ENCODE measurements at regions not wholly inside any gene's neighbourhood (a gene's known extent, or its start where the extent isn't known, plus 50 kb on each side); places are given as distances from the start of the nearest gene placed in this dataset.

DNA sequence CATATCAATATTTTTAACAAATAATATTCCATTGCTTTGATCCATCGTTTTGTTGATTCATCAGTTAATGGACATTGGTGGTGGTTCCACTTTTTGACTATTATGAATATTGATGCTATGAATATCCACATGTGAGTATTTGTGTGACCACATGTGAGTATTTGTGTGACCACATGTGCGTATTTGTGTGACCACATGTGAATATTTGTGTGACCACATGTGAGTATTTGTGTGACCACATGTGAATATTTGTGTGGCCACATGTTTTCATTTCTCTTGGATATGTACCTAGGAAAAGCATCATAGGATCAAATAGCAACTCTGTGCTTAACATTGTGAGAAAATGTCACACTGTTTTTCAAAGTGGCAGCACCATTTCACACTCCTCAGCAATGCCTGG is 433.6 kb upstream of the FRG1 start:
- CTCF ChIA-PET, result no interaction called here
- peaks cover 16% of the 10 kb centered on the region for H3K9me3 Mint-ChIP-seq (ENCODE audit: low read depth, unreplicated experiment)

DNA sequence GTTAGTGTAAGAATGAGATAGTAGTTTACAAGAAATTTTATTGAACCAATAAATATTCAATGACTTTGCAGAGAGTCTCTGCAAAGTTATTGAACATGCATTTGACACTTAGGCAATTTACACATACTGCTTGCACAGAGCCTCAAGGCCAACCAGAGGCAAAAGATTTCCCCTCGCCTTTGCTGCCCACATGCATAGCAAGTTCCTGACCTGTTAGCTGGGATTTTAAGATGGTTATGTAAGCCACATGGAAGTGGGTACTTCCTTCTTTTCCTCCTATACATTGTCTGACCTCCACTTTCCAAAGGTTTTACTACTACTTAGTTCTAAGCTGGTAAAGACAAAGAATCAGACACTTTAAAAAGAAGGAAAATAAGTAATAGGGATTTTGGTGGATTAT is 430.1 kb upstream of the FRG1 start:
- no TSS peak for BruUV-seq (replicated peaks)
- CTCF ChIA-PET, result no interaction called here
- TF ChIP-seq, protein P1, sequence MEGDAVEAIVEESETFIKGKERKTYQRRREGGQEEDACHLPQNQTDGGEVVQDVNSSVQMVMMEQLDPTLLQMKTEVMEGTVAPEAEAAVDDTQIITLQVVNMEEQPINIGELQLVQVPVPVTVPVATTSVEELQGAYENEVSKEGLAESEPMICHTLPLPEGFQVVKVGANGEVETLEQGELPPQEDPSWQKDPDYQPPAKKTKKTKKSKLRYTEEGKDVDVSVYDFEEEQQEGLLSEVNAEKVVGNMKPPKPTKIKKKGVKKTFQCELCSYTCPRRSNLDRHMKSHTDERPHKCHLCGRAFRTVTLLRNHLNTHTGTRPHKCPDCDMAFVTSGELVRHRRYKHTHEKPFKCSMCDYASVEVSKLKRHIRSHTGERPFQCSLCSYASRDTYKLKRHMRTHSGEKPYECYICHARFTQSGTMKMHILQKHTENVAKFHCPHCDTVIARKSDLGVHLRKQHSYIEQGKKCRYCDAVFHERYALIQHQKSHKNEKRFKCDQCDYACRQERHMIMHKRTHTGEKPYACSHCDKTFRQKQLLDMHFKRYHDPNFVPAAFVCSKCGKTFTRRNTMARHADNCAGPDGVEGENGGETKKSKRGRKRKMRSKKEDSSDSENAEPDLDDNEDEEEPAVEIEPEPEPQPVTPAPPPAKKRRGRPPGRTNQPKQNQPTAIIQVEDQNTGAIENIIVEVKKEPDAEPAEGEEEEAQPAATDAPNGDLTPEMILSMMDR (IDR thresholded peaks at IDR 0.05; ENCODE audit: unreplicated experiment), result no peak

More for the DNA sequence above, 433.6 kb upstream of the FRG1 start:
- no TSS peak for BruUV-seq (replicated peaks)
- intact Hi-C loops (cut with micrococcal nuclease; ENCODE audit: unreplicated experiment), result no loop called here
- no peak for DNase-seq
- no peaks in the 10 kb centered on the region for H3K36me3 Mint-ChIP-seq (ENCODE audit: insufficient read depth, unreplicated experiment)
- no peak overlapping the region for H3K27ac Mint-ChIP-seq (ENCODE audit: unreplicated experiment)
- H3K4me1 Mint-ChIP-seq (ENCODE audit: low read depth, unreplicated experiment), result no peaks in the 10 kb centered on the region
- no peaks in the 10 kb centered on the region for H3K27me3 Mint-ChIP-seq (ENCODE audit: unreplicated experiment)
- TF ChIP-seq, protein P1 (IDR thresholded peaks at IDR 0.05; ENCODE audit: unreplicated experiment), result no peak
- no peak overlapping the region for H3K4me3 Mint-ChIP-seq (ENCODE audit: low read depth, unreplicated experiment)

DNA sequence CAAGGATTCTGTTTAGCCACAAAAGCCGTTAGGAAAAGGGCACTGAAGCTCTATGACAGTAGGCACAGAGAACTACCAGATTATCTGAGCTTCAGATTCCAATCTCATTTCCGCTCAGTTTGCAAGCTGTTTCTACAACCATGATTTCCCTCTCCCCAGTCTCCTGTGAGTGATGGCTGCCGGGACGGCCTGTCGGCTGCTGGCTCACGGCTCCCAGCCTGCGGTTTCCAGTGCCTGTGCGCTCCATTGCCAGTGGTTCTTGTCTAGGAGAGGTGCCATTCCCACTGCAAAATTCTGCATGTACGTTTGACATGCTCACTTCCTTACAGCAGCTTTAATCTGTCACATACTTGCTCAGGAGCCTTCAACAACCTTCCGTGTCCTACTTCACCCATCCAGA is 429.1 kb upstream of the FRG1 start:
- CTCF ChIA-PET, result no interaction called here
- no TSS peak for BruUV-seq (replicated peaks)
- no peaks in the 10 kb centered on the region for H3K27me3 Mint-ChIP-seq (ENCODE audit: unreplicated experiment)
- H3K27ac Mint-ChIP-seq (ENCODE audit: unreplicated experiment), result no peak overlapping the region
- no peaks in the 10 kb centered on the region for H3K36me3 Mint-ChIP-seq (ENCODE audit: insufficient read depth, unreplicated experiment)
- TF ChIP-seq, protein P1 (IDR thresholded peaks at IDR 0.05; ENCODE audit: unreplicated experiment), result no peak
- intact Hi-C loops (cut with micrococcal nuclease; ENCODE audit: unreplicated experiment), result no loop called here
- H3K9me3 Mint-ChIP-seq (ENCODE audit: low read depth, unreplicated experiment), result peaks cover 12% of the 10 kb centered on the region
- DNase-seq, result no peak
- H3K4me1 Mint-ChIP-seq (ENCODE audit: low read depth, unreplicated experiment), result no peaks in the 10 kb centered on the region
- no peak overlapping the region for H3K4me3 Mint-ChIP-seq (ENCODE audit: low read depth, unreplicated experiment)

More for the DNA sequence above, 430.1 kb upstream of the FRG1 start:
- Mint-ChIP-seq H3K4me1 (ENCODE audit: low read depth, unreplicated experiment) (no peaks in the 10 kb centered on the region), H3K36me3 (ENCODE audit: insufficient read depth, unreplicated experiment) (no peaks in the 10 kb centered on the region), H3K4me3 (ENCODE audit: low read depth, unreplicated experiment) (no peak overlapping the region), H3K9me3 (ENCODE audit: low read depth, unreplicated experiment) (peaks cover 14% of the 10 kb centered on the region), H3K27ac (ENCODE audit: unreplicated experiment) (no peak overlapping the region), H3K27me3 (ENCODE audit: unreplicated experiment) (no peaks in the 10 kb centered on the region)
- no peak for DNase-seq
- intact Hi-C loops (cut with micrococcal nuclease; ENCODE audit: unreplicated experiment), result no loop called here

DNA sequence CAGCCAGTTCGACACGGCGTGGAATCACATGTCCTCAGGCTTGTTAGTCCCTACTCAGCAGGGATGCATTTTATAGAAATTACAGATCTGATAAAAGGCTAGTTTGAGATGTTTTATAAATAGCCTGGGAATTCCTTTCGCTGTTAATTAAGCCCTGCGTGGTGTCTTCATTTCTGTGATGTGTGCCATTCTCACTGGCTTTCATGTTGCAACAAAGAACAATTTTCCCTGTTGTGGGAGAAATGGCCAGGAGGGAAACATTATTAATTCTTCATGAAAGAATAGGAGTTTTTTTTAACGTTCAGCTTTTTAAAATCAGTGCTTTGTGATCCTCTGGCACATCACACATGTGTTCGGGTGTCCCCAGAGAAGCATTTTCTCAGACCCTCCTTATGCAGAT is 427.3 kb upstream of the FRG1 start:
- no peaks in the 10 kb centered on the region for H3K27me3 Mint-ChIP-seq (ENCODE audit: unreplicated experiment)
- CTCF ChIA-PET, result no interaction called here
- no peaks in the 10 kb centered on the region for H3K36me3 Mint-ChIP-seq (ENCODE audit: insufficient read depth, unreplicated experiment)
- H3K4me1 Mint-ChIP-seq (ENCODE audit: low read depth, unreplicated experiment), result no peaks in the 10 kb centered on the region
- intact Hi-C loops (cut with micrococcal nuclease; ENCODE audit: unreplicated experiment), result no loop called here
- BruUV-seq (replicated peaks), result no TSS peak
- TF ChIP-seq, protein P1 (IDR thresholded peaks at IDR 0.05; ENCODE audit: unreplicated experiment), result no peak
- H3K9me3 Mint-ChIP-seq (ENCODE audit: low read depth, unreplicated experiment), result peaks cover 12% of the 10 kb centered on the region
- no peak overlapping the region for H3K27ac Mint-ChIP-seq (ENCODE audit: unreplicated experiment)
- DNase-seq, result no peak
- no peak overlapping the region for H3K4me3 Mint-ChIP-seq (ENCODE audit: low read depth, unreplicated experiment)

DNA sequence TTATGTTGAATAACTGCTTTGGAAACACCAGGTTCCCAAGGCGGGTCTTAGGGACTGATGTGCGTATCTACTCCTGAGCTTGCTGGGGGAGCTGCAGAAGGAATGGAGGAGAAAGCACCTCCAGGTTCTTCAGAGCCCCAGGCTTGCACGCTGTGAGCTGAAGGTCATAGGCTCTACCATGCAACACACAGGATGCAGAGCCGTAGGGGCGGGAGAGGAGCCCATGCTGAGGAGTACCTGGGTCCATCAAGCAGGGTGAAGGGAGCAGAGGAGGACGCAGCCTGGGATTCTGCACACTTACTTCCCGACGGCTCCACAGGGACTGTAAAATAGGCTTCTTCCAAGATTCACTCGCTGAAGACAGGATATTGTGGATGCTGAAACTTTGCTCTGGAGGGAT is 426.5 kb upstream of the FRG1 start:
- Mint-ChIP-seq H3K4me3 (ENCODE audit: low read depth, unreplicated experiment) (no peak overlapping the region), H3K27me3 (ENCODE audit: unreplicated experiment) (no peaks in the 10 kb centered on the region), H3K36me3 (ENCODE audit: insufficient read depth, unreplicated experiment) (no peaks in the 10 kb centered on the region), H3K27ac (ENCODE audit: unreplicated experiment) (no peak overlapping the region), H3K4me1 (ENCODE audit: low read depth, unreplicated experiment) (no peaks in the 10 kb centered on the region), H3K9me3 (ENCODE audit: low read depth, unreplicated experiment) (peaks cover 12% of the 10 kb centered on the region)
- CTCF ChIA-PET, result no interaction called here
- DNase-seq, result no peak
- TF ChIP-seq, protein P1 (IDR thresholded peaks at IDR 0.05; ENCODE audit: unreplicated experiment), result no peak
- intact Hi-C loops (cut with micrococcal nuclease; ENCODE audit: unreplicated experiment), result no loop called here
- BruUV-seq (replicated peaks), result no TSS peak
